HFF-Myc (cell line): ENCODE measurements at regions not wholly inside any gene's neighbourhood (a gene's known extent, or its start where the extent isn't known, plus 50 kb on each side); places are given as distances from the start of the nearest gene placed in this dataset.
"Not testable (repeated sequence)": the region's sequence is repeated elsewhere in the genome, so short reads cannot be mapped to it uniquely, and the experiment has no call there.

ENCODE experiments used
- DNase-seq: peaks from one replicate; pipeline ENCODE4 v3.0.0-alpha.2; 2011; ENCODE audit warnings: low read depth; ENCODE audit errors: extremely low read depth
- H3K4me3 ChIP-seq: replicated peaks from 2 replicates; pipeline ENCODE4 v1.5.1; 2011; ENCODE audit warnings: low read depth, mild to moderate bottlenecking, control low read depth, low read length
- CTCF ChIP-seq: IDR thresholded peaks from 2 replicates; pipeline ENCODE4 v1.5.1; 2012; ENCODE audit warnings: mild to moderate bottlenecking, low read depth, low read length, control low read depth; ENCODE audit errors: missing control alignments

GRCh38 chr12:4829793-4830162, 79.9 kb upstream of the KCNA1 start:
- no peak for DNase-seq
- no peak overlapping the region for H3K4me3 ChIP-seq
- TF ChIP-seq CTCF: no peak

GRCh38 chr12:4830556-4831210, 79.0 kb upstream of the KCNA1 start:
- TF ChIP-seq CTCF: no peak
- no peak for DNase-seq
- no peak overlapping the region for H3K4me3 ChIP-seq

GRCh38 chr12:4833053-4833452, 76.7 kb upstream of the KCNA1 start:
- no peak for TF ChIP-seq CTCF
- no peak overlapping the region for H3K4me3 ChIP-seq
- DNase-seq: no peak

DNA sequence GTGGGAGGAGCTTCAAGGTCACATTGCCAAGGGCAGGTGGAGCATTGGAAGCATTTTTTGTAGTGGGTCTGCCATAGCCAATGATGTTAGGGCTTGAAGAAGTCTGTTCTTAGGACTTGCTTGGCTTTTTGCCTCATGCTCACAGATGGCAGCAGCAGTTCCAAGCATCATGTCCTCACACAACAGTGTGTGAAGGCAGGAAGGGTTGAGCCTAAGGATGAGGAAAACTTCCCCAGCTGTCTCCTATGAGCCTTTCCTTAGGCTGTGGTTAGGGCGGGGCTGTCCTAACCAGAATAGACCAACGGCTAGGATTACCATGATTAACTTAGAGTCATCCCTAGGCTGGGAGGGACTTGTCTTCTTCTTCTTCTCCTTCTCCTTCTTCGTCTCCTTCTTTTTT, 76.2 kb upstream of the KCNA1 start:
- TF ChIP-seq CTCF: no peak
- no peak overlapping the region for H3K4me3 ChIP-seq
- DNase-seq: no peak

- H3K4me3 ChIP-seq, DNase-seq: not testable (repeated sequence)
Observed at GRCh38 chr12:4842401-4842800, 67.3 kb upstream of the KCNA1 start.

GRCh38 chr12:4843907-4844306, 65.8 kb upstream of the KCNA1 start:
- H3K4me3 ChIP-seq: no peak overlapping the region
- no peak for TF ChIP-seq CTCF
- DNase-seq: no peak

DNA sequence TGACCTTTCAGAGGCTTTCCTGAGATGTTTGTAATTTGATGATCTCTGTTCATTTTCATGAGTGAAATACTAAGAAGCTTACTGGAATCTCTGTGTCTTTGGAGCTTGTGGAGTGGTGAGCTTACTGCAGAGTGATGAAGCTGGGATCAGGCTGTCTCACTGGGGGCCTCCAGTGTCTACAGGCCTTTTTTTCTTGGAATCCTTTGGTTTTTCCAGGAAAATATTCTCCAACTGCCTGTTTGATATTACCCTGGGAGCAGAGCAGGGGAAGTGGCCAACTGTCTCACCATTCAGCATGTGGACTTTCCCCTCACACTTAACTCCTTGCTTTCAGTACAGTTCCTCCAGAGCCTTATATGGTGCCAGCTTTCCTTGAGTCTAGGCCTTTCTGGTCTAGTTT, 62.0 kb upstream of the KCNA1 start:
- no peak overlapping the region for H3K4me3 ChIP-seq
- DNase-seq: no peak
- TF ChIP-seq CTCF: no peak

GRCh38 chr12:4849115-4849541, 60.6 kb upstream of the KCNA1 start:
- peak; percentile 6 for DNase-seq
- TF ChIP-seq CTCF: peak; percentile 67
- H3K4me3 ChIP-seq: no peak overlapping the region
